PFSK-1 (cell line): ENCODE measurements at regions not wholly inside any gene's neighbourhood (a gene's known extent, or its start where the extent isn't known, plus 50 kb on each side); places are given as distances from the start of the nearest gene placed in this dataset.

Source experiments
- FOXP2 ChIP-seq: optimal IDR thresholded peaks from 2 replicates; pipeline ENCODE3; 2011; ENCODE audit warnings: borderline replicate concordance, control low read depth, inconsistent platforms; ENCODE audit not compliant: insufficient read depth; ENCODE audit errors: extremely low read length, extremely low read depth
- POLR2AphosphoS5 ChIP-seq: IDR thresholded peaks from 2 replicates; pipeline ENCODE4 v1.6.1; 2012; ENCODE audit warnings: low read depth, mild to moderate bottlenecking, control low read depth, low read length, moderate library complexity
- REST ChIP-seq, 2 experiments: IDR thresholded peaks; 2 replicates each; pipeline versions ENCODE4 v1.6.1 to v1.8.0; 2011 to 2012; ENCODE audit warnings: low read depth in 2 of 2, low read length in 2 of 2, control low read depth in 1 of 2, inconsistent platforms in 1 of 2, mild to moderate bottlenecking in 1 of 2, moderate library complexity in 1 of 2; ENCODE audit not compliant: insufficient read depth in 1 of 2
- TAF1 ChIP-seq: IDR thresholded peaks from 2 replicates; pipeline ENCODE4 v1.6.1; 2012; ENCODE audit warnings: low read length, control low read depth, borderline replicate concordance; ENCODE audit not compliant: insufficient read depth

- TF ChIP-seq REST (IDR thresholded peaks at IDR 0.05; ENCODE audit: insufficient read depth in 1 of 2, low read depth in 2 of 2, low read length in 2 of 2) (no peak), FOXP2 (no peak), POLR2AphosphoS5 (no peak), TAF1 (no peak)
Observed at GRCh38 chr10:2099321-2099720, 362.0 kb upstream of the ADARB2 start.
